Hepatocyte (in vitro differentiated cells): ENCODE measurements at regions not wholly inside any gene's neighbourhood (a gene's known extent, or its start where the extent isn't known, plus 50 kb on each side); places are given as distances from the start of the nearest gene placed in this dataset.

Source experiments
- EZH2 ChIP-seq: fragments of 200-600 bp; sonication (generic); IDR thresholded peaks from 2 replicates; pipeline ENCODE4 v1.6.1; 2016; ENCODE audit warnings: antibody characterized with exemption, mild to moderate bottlenecking, borderline replicate concordance
- TF ChIP-seq, protein P1 (sequence below): fragments of 200-600 bp; sonication (generic); IDR thresholded peaks from 2 replicates; pipeline ENCODE4 v1.5.1; 2016; ENCODE audit warnings: antibody characterized with exemption, mild to moderate bottlenecking; ENCODE audit not compliant: poor library complexity

- no peak for TF ChIP-seq EZH2
- TF ChIP-seq, protein P1, sequence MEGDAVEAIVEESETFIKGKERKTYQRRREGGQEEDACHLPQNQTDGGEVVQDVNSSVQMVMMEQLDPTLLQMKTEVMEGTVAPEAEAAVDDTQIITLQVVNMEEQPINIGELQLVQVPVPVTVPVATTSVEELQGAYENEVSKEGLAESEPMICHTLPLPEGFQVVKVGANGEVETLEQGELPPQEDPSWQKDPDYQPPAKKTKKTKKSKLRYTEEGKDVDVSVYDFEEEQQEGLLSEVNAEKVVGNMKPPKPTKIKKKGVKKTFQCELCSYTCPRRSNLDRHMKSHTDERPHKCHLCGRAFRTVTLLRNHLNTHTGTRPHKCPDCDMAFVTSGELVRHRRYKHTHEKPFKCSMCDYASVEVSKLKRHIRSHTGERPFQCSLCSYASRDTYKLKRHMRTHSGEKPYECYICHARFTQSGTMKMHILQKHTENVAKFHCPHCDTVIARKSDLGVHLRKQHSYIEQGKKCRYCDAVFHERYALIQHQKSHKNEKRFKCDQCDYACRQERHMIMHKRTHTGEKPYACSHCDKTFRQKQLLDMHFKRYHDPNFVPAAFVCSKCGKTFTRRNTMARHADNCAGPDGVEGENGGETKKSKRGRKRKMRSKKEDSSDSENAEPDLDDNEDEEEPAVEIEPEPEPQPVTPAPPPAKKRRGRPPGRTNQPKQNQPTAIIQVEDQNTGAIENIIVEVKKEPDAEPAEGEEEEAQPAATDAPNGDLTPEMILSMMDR: no peak
Observed at GRCh38 chr9:120214332-120214731, 365.6 kb downstream of the CDK5RAP2 start.
